ENCODE measurements at regions not wholly inside any gene's neighbourhood (a gene's known extent, or its start where the extent isn't known, plus 50 kb on each side); places are given as distances from the start of the nearest gene placed in this dataset.
"Not testable (repeated sequence)": the region's sequence is repeated elsewhere in the genome, so short reads cannot be mapped to it uniquely, and the experiment has no call there.

GRCh38 chr9:26667882-26668281 is 224.7 kb downstream of the CAAP1 start:
- H3K36me3 ChIP-seq (ENCODE audit: control insufficient read depth, insufficient read depth, low read length): no peaks in the 10 kb centered on the region
- peaks cover 5% of the 10 kb centered on the region for H3K9me3 ChIP-seq (ENCODE audit: control insufficient read depth, insufficient read depth, low read depth, low read length)
- H3K27me3 ChIP-seq (ENCODE audit: control insufficient read depth, insufficient read depth, low read length): no peaks in the 10 kb centered on the region
- no peak overlapping the region for H3K4me3 ChIP-seq (ENCODE audit: low read depth, low read length)
- H3K4me1 ChIP-seq (ENCODE audit: control insufficient read depth, insufficient read depth, low read length): no peaks in the 10 kb centered on the region; the same call in 1 of the 2 replicates
- no peak overlapping the region for H3K27ac ChIP-seq (ENCODE audit: low read depth, low read length)
- H3K9ac ChIP-seq (ENCODE audit: low read length): no peak overlapping the region

- Histone ChIP-seq H3K9ac (ENCODE audit: low read length) (no peak overlapping the region), H3K27me3 (ENCODE audit: control insufficient read depth, insufficient read depth, low read length) (no peaks in the 10 kb centered on the region), H3K4me3 (ENCODE audit: low read depth, low read length) (no peak overlapping the region), H3K4me1 (ENCODE audit: control insufficient read depth, insufficient read depth, low read length) (no peaks in the 10 kb centered on the region; the same call in 1 of the 2 replicates), H3K27ac (ENCODE audit: low read depth, low read length) (no peak overlapping the region), H3K9me3 (ENCODE audit: control insufficient read depth, insufficient read depth, low read depth, low read length) (peaks cover 5% of the 10 kb centered on the region), H3K36me3 (ENCODE audit: control insufficient read depth, insufficient read depth, low read length) (no peaks in the 10 kb centered on the region)
These were observed 226.9 kb downstream of the CAAP1 start for GRCh38 chr9:26665666-26666065.

- H3K27me3 ChIP-seq (ENCODE audit: control insufficient read depth, insufficient read depth, low read length); H3K4me1 ChIP-seq (ENCODE audit: control insufficient read depth, insufficient read depth, low read length); H3K27ac ChIP-seq (ENCODE audit: low read depth, low read length); H3K9ac ChIP-seq (ENCODE audit: low read length); H3K36me3 ChIP-seq (ENCODE audit: control insufficient read depth, insufficient read depth, low read length); H3K9me3 ChIP-seq (ENCODE audit: control insufficient read depth, insufficient read depth, low read depth, low read length); H3K4me3 ChIP-seq (ENCODE audit: low read depth, low read length): not testable (repeated sequence)
These were observed 228.4 kb downstream of the CAAP1 start for GRCh38 chr9:26664087-26664773.

GRCh38 chr9:26662476-26662875 is 230.1 kb downstream of the CAAP1 start:
- Histone ChIP-seq H3K4me1 (ENCODE audit: control insufficient read depth, insufficient read depth, low read length) (no peaks in the 10 kb centered on the region), H3K27ac (ENCODE audit: low read depth, low read length) (no peak overlapping the region), H3K4me3 (ENCODE audit: low read depth, low read length) (no peak overlapping the region)

GRCh38 chr9:26658476-26658875 is 234.1 kb downstream of the CAAP1 start:
- Histone ChIP-seq H3K27ac (ENCODE audit: low read depth, low read length) (no peak overlapping the region), H3K4me1 (ENCODE audit: control insufficient read depth, insufficient read depth, low read length) (peaks cover 3% of the 10 kb centered on the region; the same call in 1 of the 2 replicates), H3K4me3 (ENCODE audit: low read depth, low read length) (no peak overlapping the region), H3K36me3 (ENCODE audit: control insufficient read depth, insufficient read depth, low read length) (no peaks in the 10 kb centered on the region), H3K9ac (ENCODE audit: low read length) (no peak overlapping the region), H3K9me3 (ENCODE audit: control insufficient read depth, insufficient read depth, low read depth, low read length) (no peaks in the 10 kb centered on the region; the same call in none of the 2 replicates), H3K27me3 (ENCODE audit: control insufficient read depth, insufficient read depth, low read length) (no peaks in the 10 kb centered on the region)

More at GRCh38 chr9:26662476-26662875, 230.1 kb downstream of the CAAP1 start:
- peaks cover 5% of the 10 kb centered on the region for H3K9me3 ChIP-seq (ENCODE audit: control insufficient read depth, insufficient read depth, low read depth, low read length)
- no peaks in the 10 kb centered on the region for H3K36me3 ChIP-seq (ENCODE audit: control insufficient read depth, insufficient read depth, low read length)
- no peak overlapping the region for H3K9ac ChIP-seq (ENCODE audit: low read length)
- no peaks in the 10 kb centered on the region for H3K27me3 ChIP-seq (ENCODE audit: control insufficient read depth, insufficient read depth, low read length)

GRCh38 chr9:26657958-26658357 is 234.6 kb downstream of the CAAP1 start:
- no peak overlapping the region for H3K27ac ChIP-seq (ENCODE audit: low read depth, low read length)
- H3K27me3 ChIP-seq (ENCODE audit: control insufficient read depth, insufficient read depth, low read length): no peaks in the 10 kb centered on the region
- H3K4me3 ChIP-seq (ENCODE audit: low read depth, low read length): no peak overlapping the region
- H3K9me3 ChIP-seq (ENCODE audit: control insufficient read depth, insufficient read depth, low read depth, low read length): no peaks in the 10 kb centered on the region; the same call in 1 of the 2 replicates
- H3K4me1 ChIP-seq (ENCODE audit: control insufficient read depth, insufficient read depth, low read length): peaks cover 3% of the 10 kb centered on the region; the same call in 1 of the 2 replicates
- H3K36me3 ChIP-seq (ENCODE audit: control insufficient read depth, insufficient read depth, low read length): no peaks in the 10 kb centered on the region
- H3K9ac ChIP-seq (ENCODE audit: low read length): no peak overlapping the region

GRCh38 chr9:26656003-26656870 is 236.4 kb downstream of the CAAP1 start:
- no peak overlapping the region for H3K27ac ChIP-seq (ENCODE audit: low read depth, low read length)
- peaks cover 6% of the 10 kb centered on the region; the same call in 1 of the 2 replicates for H3K9me3 ChIP-seq (ENCODE audit: control insufficient read depth, insufficient read depth, low read depth, low read length)
- no peaks in the 10 kb centered on the region for H3K36me3 ChIP-seq (ENCODE audit: control insufficient read depth, insufficient read depth, low read length)
- no peaks in the 10 kb centered on the region for H3K27me3 ChIP-seq (ENCODE audit: control insufficient read depth, insufficient read depth, low read length)
- no peak overlapping the region for H3K9ac ChIP-seq (ENCODE audit: low read length)
- peaks cover 3% of the 10 kb centered on the region; the same call in 1 of the 2 replicates for H3K4me1 ChIP-seq (ENCODE audit: control insufficient read depth, insufficient read depth, low read length)
- peak overlapping the region; percentile 17; the same call in 1 of the 2 replicates for H3K4me3 ChIP-seq (ENCODE audit: low read depth, low read length)

GRCh38 chr9:26655166-26655565 is 237.4 kb downstream of the CAAP1 start:
- no peak overlapping the region for H3K4me3 ChIP-seq (ENCODE audit: low read depth, low read length)
- no peak overlapping the region for H3K27ac ChIP-seq (ENCODE audit: low read depth, low read length)
- H3K9me3 ChIP-seq (ENCODE audit: control insufficient read depth, insufficient read depth, low read depth, low read length): peaks cover 8% of the 10 kb centered on the region; the same call in 1 of the 2 replicates
- H3K4me1 ChIP-seq (ENCODE audit: control insufficient read depth, insufficient read depth, low read length): peaks cover 3% of the 10 kb centered on the region; the same call in 1 of the 2 replicates
- H3K9ac ChIP-seq (ENCODE audit: low read length): no peak overlapping the region
- no peaks in the 10 kb centered on the region for H3K36me3 ChIP-seq (ENCODE audit: control insufficient read depth, insufficient read depth, low read length)
- H3K27me3 ChIP-seq (ENCODE audit: control insufficient read depth, insufficient read depth, low read length): no peaks in the 10 kb centered on the region

- H3K9me3 ChIP-seq (ENCODE audit: control insufficient read depth, insufficient read depth, low read depth, low read length): peaks cover 8% of the 10 kb centered on the region; the same call in 1 of the 2 replicates
- no peaks in the 10 kb centered on the region for H3K36me3 ChIP-seq (ENCODE audit: control insufficient read depth, insufficient read depth, low read length)
- no peak overlapping the region for H3K27ac ChIP-seq (ENCODE audit: low read depth, low read length)
- no peaks in the 10 kb centered on the region for H3K4me1 ChIP-seq (ENCODE audit: control insufficient read depth, insufficient read depth, low read length)
- H3K4me3 ChIP-seq (ENCODE audit: low read depth, low read length): no peak overlapping the region
- H3K27me3 ChIP-seq (ENCODE audit: control insufficient read depth, insufficient read depth, low read length): no peaks in the 10 kb centered on the region
- no peak overlapping the region for H3K9ac ChIP-seq (ENCODE audit: low read length)
These were observed 242.3 kb downstream of the CAAP1 start for GRCh38 chr9:26650325-26650724.

- no peaks in the 10 kb centered on the region; the same call in 1 of the 2 replicates for H3K9me3 ChIP-seq (ENCODE audit: control insufficient read depth, insufficient read depth, low read depth, low read length)
- no peak overlapping the region for H3K27ac ChIP-seq (ENCODE audit: low read depth, low read length)
- 0 out of 2 replicates have a peak, but pooled peaks cover 9% of the 10 kb centered on the region for H3K4me1 ChIP-seq (ENCODE audit: control insufficient read depth, insufficient read depth, low read length)
- no peak overlapping the region for H3K4me3 ChIP-seq (ENCODE audit: low read depth, low read length)
- H3K27me3 ChIP-seq (ENCODE audit: control insufficient read depth, insufficient read depth, low read length): peaks cover 4% of the 10 kb centered on the region; the same call in 1 of the 2 replicates
- H3K36me3 ChIP-seq (ENCODE audit: control insufficient read depth, insufficient read depth, low read length): no peaks in the 10 kb centered on the region
- H3K9ac ChIP-seq (ENCODE audit: low read length): no peak overlapping the region
These were observed 248.8 kb downstream of the CAAP1 start for GRCh38 chr9:26643826-26644225.

GRCh38 chr9:26639761-26640160 is 252.8 kb downstream of the CAAP1 start:
- no peaks in the 10 kb centered on the region; the same call in 1 of the 2 replicates for H3K9me3 ChIP-seq (ENCODE audit: control insufficient read depth, insufficient read depth, low read depth, low read length)
- no peak overlapping the region for H3K4me3 ChIP-seq (ENCODE audit: low read depth, low read length)
- peaks cover 23% of the 10 kb centered on the region for H3K27me3 ChIP-seq (ENCODE audit: control insufficient read depth, insufficient read depth, low read length)
- H3K27ac ChIP-seq (ENCODE audit: low read depth, low read length): no peak overlapping the region
- H3K9ac ChIP-seq (ENCODE audit: low read length): no peak overlapping the region
- H3K4me1 ChIP-seq (ENCODE audit: control insufficient read depth, insufficient read depth, low read length): peaks cover 24% of the 10 kb centered on the region
- H3K36me3 ChIP-seq (ENCODE audit: control insufficient read depth, insufficient read depth, low read length): no peaks in the 10 kb centered on the region
